Body of pancreas (tissue), 4 donors: ENCODE measurements at regions not wholly inside any gene's neighbourhood (a gene's known extent, or its start where the extent isn't known, plus 50 kb on each side); places are given as distances from the start of the nearest gene placed in this dataset.
"Not testable (repeated sequence)": the region's sequence is repeated elsewhere in the genome, so short reads cannot be mapped to it uniquely, and the experiment has no call there.

ENCODE experiments used
- ATAC-seq: fragments of 150-250 bp; one replicate; pipeline ENCODE4 v1.9.1; 2016
- DNase-seq, 4 donors: peaks; one replicate each; pipeline ENCODE4 v3.0.0-alpha.2; 2019
- H3K27ac ChIP-seq, 4 donors: fragments of 200-600 bp; sonication (generic); 1 replicate in 3 of 4; 2 replicates in 1 of 4; pipeline versions ENCODE4 v1.5.1 to v1.6.1; 2016 to 2019; ENCODE audit warnings: mild to moderate bottlenecking in 1 of 4, mixed read lengths in 1 of 4, moderate library complexity in 1 of 4
- H3K27me3 ChIP-seq, 2 donors: fragments of 200-600 bp; sonication (generic); one replicate each; pipeline ENCODE4 v1.6.0; 2016; ENCODE audit warnings: mild to moderate bottlenecking in 1 of 2
- H3K36me3 ChIP-seq, 2 donors: fragments of 200-600 bp; sonication (generic); replicated peaks in 1 of 2; 2 replicates each; pipeline ENCODE4 v1.5.1; 2016; ENCODE audit warnings: low read depth in 2 of 2; ENCODE audit not compliant: insufficient read depth in 1 of 2
- H3K4me1 ChIP-seq: fragments of 200-600 bp; sonication (generic); one replicate; pipeline ENCODE4 v1.6.0; 2016
- H3K4me3 ChIP-seq, 2 donors: fragments of 200-600 bp; sonication (generic); 1 replicate in 1 of 2; 2 replicates in 1 of 2; pipeline ENCODE4 v1.5.1; 2016 to 2019
- H3K9me3 ChIP-seq, 3 donors: fragments of 200-600 bp; sonication (generic); 1 replicate in 2 of 3; 2 replicates in 1 of 3; pipeline ENCODE4 v1.5.1; 2016
- CTCF ChIP-seq, 7 experiments: fragments of 450-650 bp in 4 of 7; fragments of 200-600 bp in 3 of 7; sonication (generic) in 3 of 7; IDR thresholded peaks; one replicate each; pipeline ENCODE4 v1.5.1; 2016 to 2019; ENCODE audit warnings: antibody characterized with exemption in 7 of 7
- POLR2A ChIP-seq, 3 donors: fragments of 450-650 bp; IDR thresholded peaks; one replicate each; pipeline ENCODE4 v1.6.1; 2016; ENCODE audit warnings: antibody characterized with exemption in 3 of 3, mild to moderate bottlenecking in 2 of 3
- WGBS, 2 donors: methylation state at CpG; one replicate each; pipeline ENCODE4 v1.1.5; 2017; 5-methylcytosine and 5-hydroxymethylcytosine counted together
- intact Hi-C: fragments of 100-400 bp; cut with DNase I; formaldehyde crosslinking; loops from one replicate; pipeline ENCODE4 v1.15.1; 2023

- H3K27me3 ChIP-seq, result no peaks in the 10 kb centered on the region
- no peak for DNase-seq
- H3K36me3 ChIP-seq, result no peaks in the 10 kb centered on the region
- no peak for ATAC-seq
- H3K4me1 ChIP-seq, result no peaks in the 10 kb centered on the region
- no peak overlapping the region for H3K4me3 ChIP-seq
- no peak overlapping the region for H3K27ac ChIP-seq
- TF ChIP-seq CTCF (IDR thresholded peaks at IDR 0.05), result no peak
- no peak for TF ChIP-seq POLR2A (IDR thresholded peaks at IDR 0.05)
- no peaks in the 10 kb centered on the region for H3K9me3 ChIP-seq
- intact Hi-C loops, result no loop called here
These were observed 686.7 kb downstream of the ISL1 start for GRCh38 chr5:52069997-52070396.

- 55 to 68% methylated on average over 5 of the region's 5 CpGs for WGBS, 2 donors
- no peaks in the 10 kb centered on the region for H3K4me1 ChIP-seq
- no peaks in the 10 kb centered on the region for H3K36me3 ChIP-seq
- no peaks in the 10 kb centered on the region for H3K27me3 ChIP-seq
- intact Hi-C loops, result no loop called here
- no peak for ATAC-seq
- no peaks in the 10 kb centered on the region for H3K9me3 ChIP-seq
- TF ChIP-seq POLR2A (IDR thresholded peaks at IDR 0.05) (no peak), CTCF (IDR thresholded peaks at IDR 0.05) (no peak)
- H3K27ac ChIP-seq, result no peak overlapping the region
- H3K4me3 ChIP-seq, result no peak overlapping the region
- DNase-seq, result no peak
These were observed 690.9 kb downstream of the ISL1 start for GRCh38 chr5:52073993-52074689.

- Histone ChIP-seq H3K27ac (no peak overlapping the region), H3K4me3 (no peak overlapping the region), H3K27me3 (no peaks in the 10 kb centered on the region), H3K36me3 (no peaks in the 10 kb centered on the region), H3K4me1 (no peaks in the 10 kb centered on the region), H3K9me3 (no peaks in the 10 kb centered on the region)
- 45 to 49% methylated on average over 5 of the region's 5 CpGs for WGBS, 2 donors
- TF ChIP-seq POLR2A (IDR thresholded peaks at IDR 0.05), result no peak
- TF ChIP-seq CTCF (IDR thresholded peaks at IDR 0.05), result no peak
- no peak for ATAC-seq
- DNase-seq, result no peak
- intact Hi-C loops, result no loop called here
These were observed 694.9 kb downstream of the ISL1 start for GRCh38 chr5:52077941-52078815.

GRCh38 chr5:52102311-52102710 lies 685.4 kb upstream of the ITGA1 start:
- H3K9me3 ChIP-seq, H3K4me1 ChIP-seq, H3K4me3 ChIP-seq, ATAC-seq, H3K27me3 ChIP-seq, H3K27ac ChIP-seq, DNase-seq, H3K36me3 ChIP-seq, intact Hi-C loops: not testable (repeated sequence)
- 40 to 64% methylated on average over 1 to 5 of the region's 5 CpGs for WGBS, 2 donors

GRCh38 chr5:52107210-52107905 lies 680.4 kb upstream of the ITGA1 start:
- no peak overlapping the region for H3K4me3 ChIP-seq
- no peaks in the 10 kb centered on the region for H3K27me3 ChIP-seq
- WGBS, 2 donors, result 47 to 54% methylated on average over 4 of the region's 4 CpGs
- DNase-seq, result no peak
- TF ChIP-seq POLR2A (IDR thresholded peaks at IDR 0.05), result no peak
- intact Hi-C loops, result no loop called here
- no peak overlapping the region for H3K27ac ChIP-seq
- H3K36me3 ChIP-seq, result no peaks in the 10 kb centered on the region
- H3K9me3 ChIP-seq, result no peaks in the 10 kb centered on the region
- ATAC-seq, result no peak
- H3K4me1 ChIP-seq, result no peaks in the 10 kb centered on the region
